Aorta (tissue), 5 donors: ENCODE measurements at regions not wholly inside any gene's neighbourhood (a gene's known extent, or its start where the extent isn't known, plus 50 kb on each side); places are given as distances from the start of the nearest gene placed in this dataset.

Experiments used
- ATAC-seq: fragments of 200-7000 bp; cut with Tn5 transposase; one replicate; pipeline ENCODE4 v1.9.1; 2022; ENCODE audit warnings: moderate library complexity; ENCODE audit not compliant: low FRiP score
- DNase-seq, 2 donors: peaks; one replicate each; pipeline ENCODE4 v3.0.0-alpha.2; 2020
- H3K27ac ChIP-seq, 2 donors: one replicate each; pipeline ENCODE4 v1.5.1; 2013; ENCODE audit warnings: low read length in 2 of 2, mild to moderate bottlenecking in 2 of 2, moderate library complexity in 2 of 2, control low read depth in 1 of 2, inconsistent platforms in 1 of 2, low read depth in 1 of 2
- H3K27me3 ChIP-seq, 2 donors: one replicate each; pipeline ENCODE4 v1.6.1; 2013; ENCODE audit warnings: control low read depth in 1 of 2, low read length in 1 of 2, mild to moderate bottlenecking in 1 of 2, moderate library complexity in 1 of 2; ENCODE audit not compliant: insufficient read depth in 2 of 2, control insufficient read depth in 1 of 2
- H3K36me3 ChIP-seq, 2 donors: one replicate each; pipeline ENCODE4 v1.6.1; 2013; ENCODE audit warnings: control low read depth in 1 of 2, low read length in 1 of 2, mild to moderate bottlenecking in 1 of 2; ENCODE audit not compliant: insufficient read depth in 2 of 2, control insufficient read depth in 1 of 2
- H3K4me1 ChIP-seq, 2 donors: one replicate each; pipeline ENCODE4 v1.6.1; 2013; ENCODE audit warnings: low read length in 2 of 2, control low read depth in 1 of 2, mild to moderate bottlenecking in 1 of 2, moderate library complexity in 1 of 2; ENCODE audit not compliant: insufficient read depth in 2 of 2, control insufficient read depth in 1 of 2
- H3K4me3 ChIP-seq, 2 donors: one replicate each; pipeline ENCODE4 v1.5.1; 2013; ENCODE audit warnings: low read length in 2 of 2, control low read depth in 1 of 2, mild to moderate bottlenecking in 1 of 2
- H3K9me3 ChIP-seq: one replicate; pipeline ENCODE4 v1.6.1; 2013; ENCODE audit warnings: mild to moderate bottlenecking, low read length; ENCODE audit not compliant: control insufficient read depth
- WGBS, 2 donors: extraction: QIAGEN DNeasy Blood & Tissue Kit; methylation state at CpG; one replicate each; pipeline ENCODE4 v1.1.7; 2013; 5-methylcytosine and 5-hydroxymethylcytosine counted together
- intact Hi-C, 2 donors: fragments of 100-400 bp; cut with DNase I; formaldehyde crosslinking; loops; one replicate each; pipeline versions ENCODE4 v1.14.2 to v1.15.0; 2022
- donor health status: healthy with polysubstance abuse.
- donor health status: Bipolar disorder and iron deficiency.
- donor health status: DM: no; HTN: no; CAD: no.
- donor health status: DM: no; HTN: no; CAD: no.
- donor health status: DM: yes; HTN: yes; CAD: no.

DNA sequence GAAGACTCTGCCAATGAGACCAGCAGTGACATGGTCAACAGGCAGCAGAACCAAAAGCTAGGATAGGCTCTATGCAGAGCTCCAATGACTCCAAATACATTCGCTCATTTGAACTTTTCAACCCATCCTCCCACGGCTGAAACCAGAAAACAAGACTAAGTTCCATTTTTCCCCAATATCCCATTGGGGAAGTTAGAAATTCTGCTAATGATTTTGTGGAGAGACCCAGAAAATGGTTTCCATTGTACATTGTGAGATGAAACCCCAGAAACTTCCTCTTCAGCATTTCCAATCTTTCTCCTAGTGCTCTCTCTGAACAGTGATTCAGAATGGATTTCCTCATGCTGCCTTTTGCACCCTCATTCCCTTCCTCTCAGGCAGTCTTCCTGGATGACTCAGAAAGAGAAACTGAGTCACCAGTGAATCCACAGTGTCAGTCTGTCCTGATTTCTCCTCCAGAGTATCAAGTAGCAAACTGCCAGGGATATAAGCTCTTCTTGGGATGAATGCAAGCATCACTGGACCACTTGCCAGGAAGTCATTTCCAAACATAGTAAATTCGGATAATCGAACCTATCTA lies 467.7 kb upstream of the ID2 start:
- no peak for ATAC-seq
- no peak for DNase-seq
- peaks cover 0 to 1% of the 10 kb centered on the region in 2 donors for H3K4me1 ChIP-seq
- H3K4me3 ChIP-seq: no peak overlapping the region
- no peaks in the 10 kb centered on the region for H3K27me3 ChIP-seq
- intact Hi-C loops: loop anchor here in 1 of 2 donors (10.0 kb wide), 1 partner anchor 209 kb away; no protein-coding TSS in a partner anchor
- WGBS, 2 donors: 95 to 96% methylated on average over 4 of the region's 4 CpGs
- H3K9me3 ChIP-seq: no peaks in the 10 kb centered on the region
- no peaks in the 10 kb centered on the region for H3K36me3 ChIP-seq
- H3K27ac ChIP-seq: no peak overlapping the region

DNA sequence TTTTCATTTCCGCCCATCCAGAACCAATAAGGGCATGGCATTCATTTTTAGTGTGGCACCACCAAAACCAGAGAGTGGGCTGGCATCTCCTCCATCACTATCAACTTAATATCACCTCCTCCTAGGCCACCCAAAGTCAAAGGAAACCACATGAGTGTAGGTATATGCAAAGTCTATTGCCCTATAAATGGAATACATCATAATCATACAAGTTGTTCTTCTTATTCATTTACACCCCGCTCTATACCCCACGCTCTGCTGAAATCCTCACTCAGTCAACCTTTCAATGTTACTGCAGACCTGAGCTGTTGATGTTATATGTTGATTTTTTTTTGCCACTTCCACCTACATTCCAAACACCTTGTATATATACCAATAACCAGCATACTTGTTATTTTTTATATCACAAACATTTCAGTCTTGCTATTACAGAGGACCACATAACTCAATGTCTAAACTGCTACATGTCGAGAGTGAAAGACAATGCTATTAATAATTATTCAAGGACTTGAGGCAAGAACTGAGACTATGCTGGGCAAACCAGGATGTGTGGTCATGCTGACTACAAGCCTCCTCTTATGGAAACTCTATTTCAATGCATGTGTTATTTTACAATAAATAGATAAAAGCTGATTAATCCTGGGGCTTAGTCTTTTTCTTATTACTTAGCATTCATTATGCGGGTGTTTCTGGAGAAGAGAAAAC lies 466.5 kb upstream of the ID2 start:
- DNase-seq: no peak
- intact Hi-C loops: loop anchor here (5.0 to 10.0 kb wide), 2 partner anchors 43 to 211 kb away; no protein-coding TSS in a partner anchor
- Histone ChIP-seq H3K36me3 (no peaks in the 10 kb centered on the region), H3K27me3 (no peaks in the 10 kb centered on the region), H3K9me3 (no peaks in the 10 kb centered on the region), H3K4me1 (peaks cover 0 to 1% of the 10 kb centered on the region in 2 donors), H3K27ac (no peak overlapping the region), H3K4me3 (no peak overlapping the region)
- ATAC-seq: no peak
- 91 to 94% methylated on average over 5 of the region's 5 CpGs for WGBS, 2 donors

GRCh38 chr2:8215982-8216381 lies 465.9 kb upstream of the ID2 start:
- H3K27me3 ChIP-seq: no peaks in the 10 kb centered on the region
- intact Hi-C loops: loop anchor here (5.0 to 10.0 kb wide), 2 partner anchors 44 to 211 kb away; no protein-coding TSS in a partner anchor
- ATAC-seq: peak; percentile 40

GRCh38 chr2:8216397-8216796 lies 465.5 kb upstream of the ID2 start:
- no peak for ATAC-seq
- Histone ChIP-seq H3K9me3 (no peaks in the 10 kb centered on the region), H3K27me3 (no peaks in the 10 kb centered on the region), H3K27ac (no peak overlapping the region), H3K36me3 (no peaks in the 10 kb centered on the region), H3K4me3 (no peak overlapping the region), H3K4me1 (peaks cover 1 to 5% of the 10 kb centered on the region in 2 donors)
- no peak for DNase-seq
- WGBS, 2 donors: 37 to 42% methylated on average over 1 of the region's 1 CpG
- intact Hi-C loops: loop anchor here (5.0 to 10.0 kb wide), 2 partner anchors 44 to 212 kb away; no protein-coding TSS in a partner anchor

More at GRCh38 chr2:8215982-8216381, 465.9 kb upstream of the ID2 start:
- 73 to 75% methylated on average over 6 of the region's 6 CpGs for WGBS, 2 donors
- no peak for DNase-seq
- no peaks in the 10 kb centered on the region for H3K36me3 ChIP-seq
- H3K27ac ChIP-seq: no peak overlapping the region
- H3K4me1 ChIP-seq: peaks cover 1 to 5% of the 10 kb centered on the region in 2 donors
- no peak overlapping the region for H3K4me3 ChIP-seq
- H3K9me3 ChIP-seq: no peaks in the 10 kb centered on the region

- intact Hi-C loops: loop anchor here (5.0 to 10.0 kb wide), 2 partner anchors 45 to 213 kb away; no protein-coding TSS in a partner anchor
Observed at GRCh38 chr2:8217468-8218030, 464.3 kb upstream of the ID2 start.

DNA sequence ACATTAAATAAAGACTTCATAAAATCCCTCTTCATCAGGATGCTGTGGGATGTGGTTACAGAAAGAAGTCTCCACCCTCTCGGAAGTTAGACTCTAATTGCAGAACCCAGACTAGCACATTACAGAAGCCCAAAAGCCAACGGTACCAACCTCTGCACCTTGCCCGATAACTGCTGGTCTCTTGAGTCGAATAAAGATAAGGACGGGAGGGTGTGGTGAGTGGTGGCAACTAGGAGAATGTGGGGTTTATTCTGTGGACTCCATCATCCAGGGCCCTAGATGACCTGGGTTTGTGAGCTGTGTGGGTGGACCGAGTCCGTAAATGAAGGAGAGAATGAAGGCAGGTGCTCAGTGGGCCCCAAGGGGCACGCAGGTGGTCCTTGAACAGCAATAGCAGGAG lies 462.8 kb upstream of the ID2 start:
- H3K27ac ChIP-seq: peak overlapping the region in 1 of 2 donors; percentile 36
- ATAC-seq: no peak

More at GRCh38 chr2:8217468-8218030, 464.3 kb upstream of the ID2 start:
- no peaks in the 10 kb centered on the region for H3K9me3 ChIP-seq
- H3K27ac ChIP-seq: no peak overlapping the region
- H3K4me1 ChIP-seq: peaks cover 1 to 5% of the 10 kb centered on the region in 2 donors
- ATAC-seq (no peak), DNase-seq (no peak)
- no peaks in the 10 kb centered on the region for H3K27me3 ChIP-seq
- no peaks in the 10 kb centered on the region for H3K36me3 ChIP-seq
- no peak overlapping the region for H3K4me3 ChIP-seq
- 76 to 80% methylated on average over 9 of the region's 9 CpGs for whole genome bisulfite sequencing, 2 donors

GRCh38 chr2:8219631-8220355 lies 462.1 kb upstream of the ID2 start:
- intact Hi-C loops: loop anchor here (5.0 to 10.0 kb wide), 2 partner anchors 47 to 215 kb away; no protein-coding TSS in a partner anchor
- Histone ChIP-seq H3K9me3 (no peaks in the 10 kb centered on the region), H3K27me3 (no peaks in the 10 kb centered on the region), H3K4me3 (no peak overlapping the region), H3K4me1 (peaks cover 1 to 5% of the 10 kb centered on the region in 2 donors), H3K27ac (peak overlapping the region; percentile 36 to 81), H3K36me3 (no peaks in the 10 kb centered on the region)
- peak; percentile 82 for ATAC-seq
- 8 to 10% methylated on average over 22 of the region's 22 CpGs for WGBS, 2 donors
- peak; percentile 85 to 93 for DNase-seq

More for the DNA sequence above, 462.8 kb upstream of the ID2 start:
- Histone ChIP-seq H3K4me3 (no peak overlapping the region), H3K27me3 (no peaks in the 10 kb centered on the region), H3K36me3 (no peaks in the 10 kb centered on the region), H3K9me3 (no peaks in the 10 kb centered on the region), H3K4me1 (peaks cover 1 to 5% of the 10 kb centered on the region in 2 donors)
- intact Hi-C loops: loop anchor here (5.0 to 10.0 kb wide), 2 partner anchors 47 to 214 kb away; no protein-coding TSS in a partner anchor
- no peak for DNase-seq
- WGBS, 2 donors: 96% methylated on average over 8 of the region's 8 CpGs

GRCh38 chr2:8222979-8223694 lies 458.7 kb upstream of the ID2 start:
- Histone ChIP-seq H3K27me3 (no peaks in the 10 kb centered on the region), H3K9me3 (no peaks in the 10 kb centered on the region), H3K4me1 (peaks cover 0 to 5% of the 10 kb centered on the region in 2 donors), H3K36me3 (no peaks in the 10 kb centered on the region), H3K4me3 (no peak overlapping the region), H3K27ac (no peak overlapping the region)
- intact Hi-C loops: no loop called here
- DNase-seq (no peak), ATAC-seq (no peak)
- WGBS, 2 donors: 88 to 93% methylated on average over 9 of the region's 9 CpGs
